NB4 (cell line): ENCODE measurements at regions not wholly inside any gene's neighbourhood (a gene's known extent, or its start where the extent isn't known, plus 50 kb on each side); places are given as distances from the start of the nearest gene placed in this dataset.

Source experiments
- CTCF ChIP-seq: IDR thresholded peaks from one replicate; pipeline ENCODE4 v1.5.1; 2012; ENCODE audit warnings: low read depth, low read length
- MAX ChIP-seq: IDR thresholded peaks from 2 replicates; pipeline ENCODE4 v1.6.1; 2011; ENCODE audit warnings: low read depth, low read length
- MYC ChIP-seq: IDR thresholded peaks from 2 replicates; pipeline ENCODE4 v1.6.1; 2011; ENCODE audit warnings: low read depth, low read length
- POLR2A ChIP-seq: IDR thresholded peaks from 2 replicates; pipeline ENCODE4 v1.6.1; 2011; ENCODE audit warnings: mild to moderate bottlenecking; ENCODE audit not compliant: insufficient read length; ENCODE audit errors: extremely low read depth

- TF ChIP-seq CTCF, result no peak
- no peak for TF ChIP-seq MAX
- TF ChIP-seq POLR2A, result no peak
- TF ChIP-seq MYC, result no peak
Observed at GRCh38 chr17:69605571-69605970, 191.1 kb downstream of the MAP2K6 start.
